ACC112 (cell line): ENCODE measurements at regions not wholly inside any gene's neighbourhood (a gene's known extent, or its start where the extent isn't known, plus 50 kb on each side); places are given as distances from the start of the nearest gene placed in this dataset.

Experiments
- H2AFZ ChIP-seq: fragments of 200-600 bp; sonication (generic); one replicate; pipeline ENCODE4 v1.6.0; 2017; ENCODE audit warnings: antibody characterized with exemption, low read length; ENCODE audit not compliant: unreplicated experiment
- H3K27ac ChIP-seq: fragments of 200-600 bp; sonication (generic); 2 replicates; pipeline ENCODE4 v1.5.1; 2014; ENCODE audit warnings: low read depth, mild to moderate bottlenecking, antibody characterized with exemption, low read length, moderate library complexity
- H3K27me3 ChIP-seq: fragments of 200-600 bp; sonication (generic); 2 replicates; pipeline ENCODE4 v1.6.1; 2014; ENCODE audit warnings: mild to moderate bottlenecking, antibody characterized with exemption, low read length, moderate library complexity, mixed read lengths; ENCODE audit not compliant: insufficient read depth
- H3K36me3 ChIP-seq: fragments of 200-600 bp; sonication (generic); 2 replicates; pipeline ENCODE4 v1.6.1; 2016; ENCODE audit warnings: mild to moderate bottlenecking, antibody characterized with exemption, low read length, moderate library complexity, mixed read lengths; ENCODE audit not compliant: insufficient read depth
- H3K4me1 ChIP-seq: fragments of 200-600 bp; sonication (generic); one replicate; pipeline ENCODE4 v1.6.1; 2016; ENCODE audit warnings: low read length, mixed read lengths; ENCODE audit not compliant: insufficient read depth, unreplicated experiment, control insufficient read depth
- H3K4me3 ChIP-seq: fragments of 200-600 bp; sonication (generic); 2 replicates; pipeline ENCODE4 v1.5.1; 2014; ENCODE audit warnings: mild to moderate bottlenecking, low read depth, low read length
- H3K79me2 ChIP-seq: fragments of 200-600 bp; sonication (generic); one replicate; pipeline ENCODE4 v1.6.0; 2016; ENCODE audit warnings: low read length; ENCODE audit not compliant: control insufficient read depth, unreplicated experiment, insufficient read depth

GRCh38 chr20:16965401-16965800 lies 217.2 kb downstream of the OTOR start:
- peaks cover 6% of the 10 kb centered on the region; the same call in 1 of the 2 replicates for H3K27me3 ChIP-seq
- no peaks in the 10 kb centered on the region for H3K36me3 ChIP-seq
- H3K4me1 ChIP-seq, result no peaks in the 10 kb centered on the region
- no peak overlapping the region for H3K4me3 ChIP-seq
- no peak overlapping the region for H2AFZ ChIP-seq
- no peak overlapping the region for H3K27ac ChIP-seq
- no peaks in the 10 kb centered on the region for H3K79me2 ChIP-seq

- no peaks in the 10 kb centered on the region for H3K79me2 ChIP-seq
- H3K4me3 ChIP-seq, result no peak overlapping the region
- H2AFZ ChIP-seq, result no peak overlapping the region
- H3K4me1 ChIP-seq, result no peaks in the 10 kb centered on the region
- H3K36me3 ChIP-seq, result no peaks in the 10 kb centered on the region
- peaks cover 6% of the 10 kb centered on the region; the same call in 1 of the 2 replicates for H3K27me3 ChIP-seq
- no peak overlapping the region for H3K27ac ChIP-seq
Measured at GRCh38 chr20:16966276-16966880, 218.2 kb downstream of the OTOR start.

GRCh38 chr20:16968099-16968498 lies 219.9 kb downstream of the OTOR start:
- Histone ChIP-seq H3K27me3 (peaks cover 6% of the 10 kb centered on the region; the same call in 1 of the 2 replicates), H3K4me3 (no peak overlapping the region), H3K79me2 (no peaks in the 10 kb centered on the region), H2AFZ (no peak overlapping the region), H3K4me1 (no peaks in the 10 kb centered on the region), H3K36me3 (no peaks in the 10 kb centered on the region), H3K27ac (no peak overlapping the region)

GRCh38 chr20:16970776-16971175 lies 222.6 kb downstream of the OTOR start:
- no peak overlapping the region for H3K27ac ChIP-seq
- no peaks in the 10 kb centered on the region for H3K36me3 ChIP-seq
- H3K79me2 ChIP-seq, result no peaks in the 10 kb centered on the region
- no peak overlapping the region for H3K4me3 ChIP-seq
- no peak overlapping the region for H2AFZ ChIP-seq
- H3K4me1 ChIP-seq, result no peaks in the 10 kb centered on the region
- peaks cover 6% of the 10 kb centered on the region; the same call in 1 of the 2 replicates for H3K27me3 ChIP-seq

GRCh38 chr20:16974080-16974854 lies 226.1 kb downstream of the OTOR start:
- no peak overlapping the region for H3K27ac ChIP-seq
- no peaks in the 10 kb centered on the region; the same call in 1 of the 2 replicates for H3K27me3 ChIP-seq
- no peak overlapping the region for H3K4me3 ChIP-seq
- no peaks in the 10 kb centered on the region for H3K4me1 ChIP-seq
- no peak overlapping the region for H2AFZ ChIP-seq
- no peaks in the 10 kb centered on the region for H3K36me3 ChIP-seq
- no peaks in the 10 kb centered on the region for H3K79me2 ChIP-seq

- H3K4me1 ChIP-seq, result no peaks in the 10 kb centered on the region
- no peak overlapping the region for H3K27ac ChIP-seq
- H3K79me2 ChIP-seq, result no peaks in the 10 kb centered on the region
- no peaks in the 10 kb centered on the region; the same call in 1 of the 2 replicates for H3K27me3 ChIP-seq
- H3K4me3 ChIP-seq, result no peak overlapping the region
- no peak overlapping the region for H2AFZ ChIP-seq
- H3K36me3 ChIP-seq, result no peaks in the 10 kb centered on the region
Measured at GRCh38 chr20:16974855-16975162, 226.7 kb downstream of the OTOR start.

- no peak overlapping the region for H3K4me3 ChIP-seq
- no peaks in the 10 kb centered on the region for H3K27me3 ChIP-seq
- H2AFZ ChIP-seq, result no peak overlapping the region
- no peak overlapping the region for H3K27ac ChIP-seq
- H3K79me2 ChIP-seq, result no peaks in the 10 kb centered on the region
- no peaks in the 10 kb centered on the region for H3K4me1 ChIP-seq
- no peaks in the 10 kb centered on the region for H3K36me3 ChIP-seq
Measured at GRCh38 chr20:16975682-16976081, 227.5 kb downstream of the OTOR start.

- Histone ChIP-seq H2AFZ (no peak overlapping the region), H3K36me3 (no peaks in the 10 kb centered on the region), H3K27ac (no peak overlapping the region), H3K4me3 (no peak overlapping the region), H3K79me2 (no peaks in the 10 kb centered on the region), H3K4me1 (no peaks in the 10 kb centered on the region), H3K27me3 (no peaks in the 10 kb centered on the region)
Measured at GRCh38 chr20:16978497-16978896, 230.3 kb downstream of the OTOR start.

GRCh38 chr20:16982091-16982726 lies 234.1 kb downstream of the OTOR start:
- Histone ChIP-seq H3K27ac (no peak overlapping the region), H3K79me2 (no peaks in the 10 kb centered on the region), H3K4me3 (no peak overlapping the region), H2AFZ (no peak overlapping the region), H3K4me1 (no peaks in the 10 kb centered on the region), H3K27me3 (no peaks in the 10 kb centered on the region), H3K36me3 (no peaks in the 10 kb centered on the region)

- Histone ChIP-seq H3K79me2 (no peaks in the 10 kb centered on the region), H3K4me3 (no peak overlapping the region), H3K36me3 (no peaks in the 10 kb centered on the region), H3K4me1 (no peaks in the 10 kb centered on the region), H3K27ac (no peak overlapping the region), H2AFZ (no peak overlapping the region), H3K27me3 (no peaks in the 10 kb centered on the region)
Measured at GRCh38 chr20:16984481-16984880, 236.3 kb downstream of the OTOR start.
